SKM-1 treated with dmso at 0.1 percent for 144 hours (cell line): ENCODE measurements at regions not wholly inside any gene's neighbourhood (a gene's known extent, or its start where the extent isn't known, plus 50 kb on each side); places are given as distances from the start of the nearest gene placed in this dataset.

Source experiments
- DNase-seq: peaks from one replicate; lab custom pipeline; 2025; ENCODE audit not compliant: unreplicated experiment; lab: John Stamatoyannopoulos, UW

DNA sequence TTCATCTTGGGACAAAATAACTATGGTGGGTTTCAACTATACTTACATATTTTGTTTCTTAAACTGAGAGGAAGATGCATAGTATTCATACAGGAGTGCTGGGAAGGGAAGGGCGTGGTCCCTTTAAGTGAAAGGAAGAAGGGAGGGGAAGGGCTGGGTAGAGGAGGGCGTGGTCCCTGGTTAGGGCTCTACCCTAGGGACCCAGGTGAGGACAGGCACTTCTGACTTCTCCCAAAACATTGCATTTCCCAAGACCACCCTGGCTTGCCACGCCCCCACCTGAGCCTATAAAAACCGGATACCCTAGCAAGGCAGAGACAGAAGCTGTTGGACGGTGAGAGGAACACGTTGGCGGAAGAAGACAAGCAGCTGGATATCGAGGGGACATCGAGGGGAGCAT, 157.6 kb upstream of the PLXNA4 start:
- DNase-seq = no peak

DNA sequence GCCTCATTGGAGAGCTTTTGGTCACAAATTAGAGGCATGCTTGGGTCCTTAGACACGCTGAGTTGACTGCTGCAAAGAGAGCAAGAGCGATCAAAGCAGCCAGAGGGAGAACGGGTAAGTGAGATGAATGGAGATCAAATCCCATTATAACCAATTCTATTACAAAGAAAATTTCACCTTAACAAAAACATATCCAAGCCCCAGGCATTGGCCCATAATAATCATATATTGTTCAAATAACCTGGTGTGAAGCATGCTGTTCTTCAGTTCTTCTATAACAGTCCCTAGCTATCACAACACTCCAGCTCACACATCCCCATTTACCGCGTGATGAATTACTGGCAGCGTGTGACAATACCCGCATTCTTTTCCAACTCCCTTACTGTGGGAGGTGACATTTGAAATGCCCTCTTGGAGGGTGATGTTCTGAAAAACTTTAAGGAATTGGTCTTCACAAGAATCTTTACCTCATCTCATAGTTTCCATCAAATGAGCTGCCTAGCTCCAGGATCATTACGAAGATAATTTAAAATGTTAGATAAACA, 156.1 kb upstream of the PLXNA4 start:
- no peak for DNase-seq

DNA sequence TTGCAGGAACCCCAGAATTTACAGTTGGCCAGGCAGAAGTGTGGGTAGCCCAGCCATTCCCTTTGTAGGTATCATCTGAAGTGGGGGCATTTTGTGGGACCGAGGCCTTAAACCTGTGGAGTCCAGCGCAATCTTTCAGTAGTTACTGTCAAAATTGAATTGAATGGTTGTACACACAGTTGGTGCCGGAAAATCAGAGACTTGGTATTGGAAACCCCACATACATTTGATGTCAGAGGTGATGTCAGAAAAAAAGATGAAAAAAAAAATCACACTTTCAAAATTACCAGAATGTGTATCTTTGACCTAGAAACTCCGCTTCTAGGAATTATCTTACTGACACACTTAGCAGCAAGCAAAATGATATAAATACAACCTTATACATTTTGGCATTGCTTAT, 153.8 kb upstream of the PLXNA4 start:
- no peak for DNase-seq

DNA sequence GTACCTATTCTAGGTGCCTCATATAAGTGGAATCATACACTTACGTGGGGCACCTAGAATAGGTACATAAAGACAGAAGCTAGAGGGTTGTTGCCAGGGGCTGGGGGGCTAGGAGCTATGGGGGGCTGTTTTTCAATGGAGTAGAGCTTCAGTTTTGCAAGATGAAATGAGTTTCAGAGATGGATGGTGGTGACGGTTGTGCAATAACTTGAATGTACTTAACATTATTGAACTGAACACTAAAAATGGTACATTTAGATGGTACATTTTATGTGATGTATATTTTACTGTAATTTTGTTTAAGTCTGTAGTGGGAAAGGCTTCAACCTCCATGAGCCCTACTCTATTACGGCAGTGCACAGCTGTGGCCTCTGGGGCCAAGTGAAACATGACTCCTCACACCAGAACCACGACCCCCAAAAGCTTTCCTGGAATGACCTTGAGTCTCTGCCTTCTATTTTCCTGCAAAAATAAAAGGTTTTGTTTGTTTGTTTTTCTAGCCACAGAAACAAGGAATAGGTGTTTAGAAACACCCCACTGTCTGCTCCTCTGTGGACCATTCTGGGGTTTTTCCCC, 147.3 kb upstream of the PLXNA4 start:
- no peak for DNase-seq

DNA sequence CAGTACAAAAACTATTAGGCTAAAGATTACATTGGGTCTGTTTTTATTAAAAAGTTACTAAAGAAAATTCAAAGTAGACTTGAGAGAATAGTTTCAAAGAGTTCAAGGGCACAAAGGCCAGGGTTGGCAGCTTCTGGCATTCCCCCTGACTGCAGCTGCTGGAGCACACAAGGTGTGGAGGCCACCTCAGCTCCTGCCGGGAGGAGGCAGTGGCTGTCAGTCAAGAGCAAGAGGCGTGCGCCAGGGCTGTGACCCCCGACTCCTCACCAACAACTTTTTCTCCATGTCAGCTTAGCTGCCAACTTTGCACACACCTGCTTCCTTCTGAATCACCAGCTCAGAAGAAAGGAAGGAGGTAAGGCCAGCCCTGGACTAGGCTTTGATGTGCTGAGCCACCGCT, 144.6 kb upstream of the PLXNA4 start:
- DNase-seq = no peak

DNA sequence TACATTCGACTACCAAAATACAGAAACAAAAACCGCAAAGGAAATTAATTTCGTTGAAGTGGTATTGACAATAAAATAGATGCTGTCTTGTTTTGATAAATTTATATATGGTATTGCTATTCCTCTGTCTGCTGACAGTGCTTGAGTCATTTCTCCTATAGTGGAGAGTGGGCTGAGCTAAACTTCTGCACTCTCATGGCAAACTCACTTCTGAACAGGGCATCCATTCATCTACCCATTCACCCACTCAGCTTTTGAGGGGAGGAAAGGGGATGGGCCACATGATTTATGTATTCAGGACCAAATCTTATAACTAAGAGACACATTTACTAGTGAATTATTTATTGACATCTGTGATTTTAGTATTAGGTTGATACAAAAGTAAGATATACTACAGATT, 137.6 kb upstream of the PLXNA4 start:
- no peak for DNase-seq

DNA sequence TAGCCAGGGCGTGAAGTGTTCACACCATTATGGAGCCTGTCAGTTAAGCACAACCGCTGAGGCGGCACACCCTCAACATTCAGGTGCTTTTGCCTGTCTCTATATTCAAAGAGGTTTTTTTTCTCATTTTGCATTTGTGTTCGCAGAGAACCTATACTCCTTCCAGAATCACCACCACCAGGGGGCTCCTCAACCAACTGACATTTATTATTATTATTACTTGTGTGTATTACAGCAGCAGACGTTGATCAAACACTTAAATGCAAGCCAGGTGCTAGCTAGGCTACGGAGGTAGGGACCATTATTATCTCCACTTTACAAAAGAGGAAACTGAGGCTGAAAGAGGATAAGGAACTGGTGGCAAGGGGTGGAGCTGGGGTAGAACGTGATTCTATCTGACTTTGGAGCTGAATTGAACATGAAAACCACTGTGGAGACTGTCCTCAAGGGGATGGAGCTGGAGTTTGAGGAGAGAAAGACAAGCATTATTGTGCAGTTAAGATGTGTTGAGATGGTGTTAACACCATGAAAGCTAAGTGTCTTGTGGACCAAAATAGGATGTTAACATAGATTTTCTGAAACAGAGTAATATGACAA, 133.8 kb upstream of the PLXNA4 start:
- no peak for DNase-seq

DNA sequence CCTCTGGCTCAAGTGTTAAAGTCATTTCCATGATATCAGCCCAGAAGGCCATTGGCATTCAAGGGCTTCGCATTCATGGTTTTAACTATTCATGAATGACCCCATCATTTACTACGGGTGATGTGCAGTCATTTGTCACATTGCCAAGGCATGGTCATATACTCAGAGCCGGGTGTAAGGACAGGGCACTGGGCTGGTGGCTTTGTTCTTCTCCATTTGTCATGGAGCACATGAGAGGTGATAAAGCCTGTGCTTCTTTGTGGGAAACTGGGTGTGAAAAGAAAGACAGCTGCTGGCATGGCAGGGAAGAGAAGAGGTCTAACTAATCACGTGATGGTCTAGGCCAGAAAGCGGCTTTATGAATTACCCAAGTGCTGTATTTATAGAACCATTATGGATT, 132.2 kb upstream of the PLXNA4 start:
- no peak for DNase-seq

DNA sequence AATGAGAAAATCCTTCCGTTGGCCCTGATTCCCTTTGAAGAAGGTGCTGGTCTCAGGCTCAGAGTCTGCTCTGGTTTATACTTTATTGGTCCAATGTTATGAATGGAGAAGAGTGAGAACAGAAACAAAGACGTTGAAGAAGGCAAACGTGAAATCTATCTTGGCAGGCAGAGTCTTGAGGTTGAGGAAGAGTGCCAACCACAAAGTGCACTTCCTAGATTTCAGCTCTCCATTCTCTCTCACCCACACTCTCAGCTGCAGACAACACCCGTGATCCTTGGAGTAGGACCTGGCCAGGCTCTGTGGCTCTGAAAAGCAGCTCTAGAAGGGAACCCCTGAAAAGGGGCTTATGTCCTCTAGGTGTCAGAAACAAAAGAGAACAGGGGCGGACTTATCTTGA, 128.9 kb upstream of the PLXNA4 start:
- no peak for DNase-seq

DNA sequence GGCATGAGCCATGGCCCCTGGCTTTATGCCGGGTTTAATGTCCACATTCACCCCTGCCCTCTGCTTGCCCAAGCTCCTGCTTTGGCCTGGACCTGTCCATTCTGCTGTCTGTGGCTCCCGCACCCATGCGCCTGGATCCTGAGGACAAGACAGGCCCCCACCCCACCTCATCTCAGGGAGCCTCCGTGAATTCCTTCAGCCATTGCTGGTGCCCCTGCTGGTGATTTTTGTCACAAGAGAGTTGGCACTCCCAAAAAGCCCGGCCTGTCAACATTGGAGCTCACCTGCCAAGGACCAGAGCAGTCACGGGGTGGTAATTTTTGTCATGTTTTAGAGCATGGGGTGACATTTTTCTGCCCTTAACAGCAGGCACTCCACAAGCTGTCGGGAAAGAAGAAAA, 127.5 kb upstream of the PLXNA4 start:
- no peak for DNase-seq

DNA sequence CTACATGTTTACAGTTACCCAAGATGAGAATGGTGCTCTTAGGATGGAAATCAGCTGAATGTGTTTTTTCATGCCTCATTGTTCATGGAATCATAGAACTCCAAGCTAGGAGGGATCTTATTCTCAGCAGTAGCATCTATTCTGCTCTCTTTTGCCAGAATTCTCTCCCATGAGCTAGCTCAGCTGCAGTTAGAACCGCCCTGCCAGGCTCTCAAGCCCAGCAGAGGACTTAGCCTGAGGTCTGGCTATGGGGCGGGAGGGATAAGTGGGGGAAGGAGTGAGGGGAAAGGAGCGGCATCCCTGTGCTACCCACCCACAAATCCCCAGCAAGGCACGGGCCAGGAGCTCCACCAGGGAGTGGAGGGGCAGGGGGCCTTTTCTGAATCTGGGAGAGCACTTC, 120.7 kb upstream of the PLXNA4 start:
- no peak for DNase-seq

DNA sequence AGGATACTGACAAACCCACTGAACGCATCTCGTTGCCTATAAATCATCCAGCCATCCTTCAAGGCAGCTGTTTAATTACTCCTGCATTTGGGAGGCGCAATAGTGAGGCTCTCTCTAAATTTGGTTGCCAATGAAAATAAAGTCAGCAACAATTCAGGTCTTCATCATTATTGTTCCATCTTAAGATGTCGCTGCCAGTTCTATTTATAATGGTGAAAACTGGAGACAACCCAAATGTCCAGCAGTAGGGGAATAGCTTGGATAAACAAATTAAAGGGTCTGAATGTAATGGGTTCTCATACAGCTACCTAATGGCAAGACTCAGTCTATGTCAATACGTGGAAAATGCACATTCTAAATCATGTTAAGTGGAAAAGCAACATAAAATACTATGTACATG, 120.1 kb upstream of the PLXNA4 start:
- no peak for DNase-seq

DNA sequence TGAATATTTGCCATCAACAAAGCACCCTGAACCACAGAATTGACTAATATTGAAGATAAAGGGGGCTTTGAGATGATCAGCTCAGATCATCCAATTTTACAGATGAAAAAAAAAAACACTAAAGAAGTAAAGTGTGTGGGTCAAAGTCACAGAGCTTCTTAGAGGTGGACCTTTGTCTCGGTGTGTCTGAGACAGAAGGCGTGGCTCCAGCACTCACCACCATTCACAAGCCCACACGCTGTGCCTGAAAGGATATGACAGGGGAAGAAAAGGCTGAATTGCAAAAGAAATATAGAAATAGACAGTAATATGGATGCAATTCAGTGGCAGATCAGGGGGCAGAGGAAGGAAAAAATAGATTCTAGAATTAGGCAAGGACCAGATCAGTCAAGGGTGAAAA, 114.9 kb upstream of the PLXNA4 start:
- no peak for DNase-seq

DNA sequence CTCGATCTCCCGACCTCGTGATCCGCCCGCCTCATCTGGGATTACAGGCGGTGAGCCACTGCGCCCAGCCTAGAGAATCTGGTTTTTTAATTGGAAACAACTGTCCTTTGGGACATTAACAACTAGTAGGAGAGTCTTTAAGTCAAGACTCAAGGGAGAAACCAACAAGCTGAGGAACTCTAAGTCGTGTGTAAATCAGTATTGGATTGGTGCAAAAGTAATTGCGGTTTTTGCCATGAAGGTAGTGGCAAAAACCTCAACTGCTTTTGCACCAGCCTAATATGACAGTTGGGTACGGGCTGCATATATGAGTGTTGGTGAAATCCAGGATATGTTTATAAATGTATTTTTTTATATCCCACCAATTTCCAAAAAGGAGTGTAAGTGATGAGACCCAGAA, 113.9 kb upstream of the PLXNA4 start:
- no peak for DNase-seq

DNA sequence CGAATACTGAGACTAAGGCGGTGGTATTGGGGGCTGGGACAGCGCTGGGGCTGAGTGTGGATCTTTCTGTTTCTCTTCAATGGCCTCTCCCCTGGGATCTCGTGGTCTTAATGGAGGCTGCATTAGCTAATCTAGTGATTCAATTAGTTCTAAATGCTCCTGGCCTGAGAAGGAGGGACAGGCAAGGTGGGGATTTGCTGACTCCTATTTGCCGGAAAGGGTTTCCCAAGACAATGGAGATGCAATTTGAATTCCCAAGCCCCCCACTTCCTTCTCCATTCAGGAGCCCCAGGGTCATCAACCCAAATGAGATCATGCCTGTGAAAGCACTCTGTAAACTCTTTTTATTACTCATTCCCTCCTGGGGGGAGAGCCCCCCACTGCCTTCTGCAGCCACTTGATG, 111.7 kb upstream of the PLXNA4 start:
- no peak for DNase-seq

DNA sequence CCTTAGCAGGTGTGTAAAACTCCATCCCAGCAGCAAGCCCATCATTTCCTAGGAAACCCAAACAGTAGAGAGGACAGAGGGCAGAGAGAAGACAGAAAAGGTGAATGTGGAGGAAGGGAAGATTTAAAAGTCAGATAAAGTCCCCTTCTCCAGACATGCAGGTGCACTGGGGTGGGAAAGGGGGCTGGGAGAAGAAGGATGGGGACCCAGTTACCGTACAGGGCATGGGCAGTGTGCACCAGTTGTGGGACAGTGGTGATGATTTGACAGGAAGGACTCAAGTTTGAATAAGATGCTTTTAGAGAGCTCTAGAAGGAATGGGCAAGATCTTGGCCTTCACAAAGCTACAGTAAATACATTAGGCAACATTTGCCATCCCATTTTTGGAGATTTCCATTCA, 110.7 kb upstream of the PLXNA4 start:
- DNase-seq = no peak

DNA sequence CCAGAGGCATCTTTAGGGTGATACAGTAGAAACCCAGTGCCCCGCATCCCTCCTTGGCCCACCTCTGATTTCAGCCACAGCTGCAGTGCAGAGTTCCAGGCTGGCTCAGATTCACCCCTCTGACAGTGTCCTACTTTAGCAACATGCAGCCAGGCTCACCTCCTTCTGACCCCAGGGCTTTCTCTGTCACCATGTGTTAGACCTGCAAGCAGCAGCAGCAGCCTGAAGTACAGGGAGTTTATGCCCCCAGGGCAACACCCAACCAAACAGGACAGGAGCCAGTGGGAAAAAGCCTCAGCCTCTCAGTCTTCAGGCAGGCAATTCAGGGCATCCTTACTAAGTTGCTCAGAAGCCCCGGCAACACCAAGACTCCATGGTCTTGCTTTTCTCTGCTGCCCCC, 109.0 kb upstream of the PLXNA4 start:
- no peak for DNase-seq

DNA sequence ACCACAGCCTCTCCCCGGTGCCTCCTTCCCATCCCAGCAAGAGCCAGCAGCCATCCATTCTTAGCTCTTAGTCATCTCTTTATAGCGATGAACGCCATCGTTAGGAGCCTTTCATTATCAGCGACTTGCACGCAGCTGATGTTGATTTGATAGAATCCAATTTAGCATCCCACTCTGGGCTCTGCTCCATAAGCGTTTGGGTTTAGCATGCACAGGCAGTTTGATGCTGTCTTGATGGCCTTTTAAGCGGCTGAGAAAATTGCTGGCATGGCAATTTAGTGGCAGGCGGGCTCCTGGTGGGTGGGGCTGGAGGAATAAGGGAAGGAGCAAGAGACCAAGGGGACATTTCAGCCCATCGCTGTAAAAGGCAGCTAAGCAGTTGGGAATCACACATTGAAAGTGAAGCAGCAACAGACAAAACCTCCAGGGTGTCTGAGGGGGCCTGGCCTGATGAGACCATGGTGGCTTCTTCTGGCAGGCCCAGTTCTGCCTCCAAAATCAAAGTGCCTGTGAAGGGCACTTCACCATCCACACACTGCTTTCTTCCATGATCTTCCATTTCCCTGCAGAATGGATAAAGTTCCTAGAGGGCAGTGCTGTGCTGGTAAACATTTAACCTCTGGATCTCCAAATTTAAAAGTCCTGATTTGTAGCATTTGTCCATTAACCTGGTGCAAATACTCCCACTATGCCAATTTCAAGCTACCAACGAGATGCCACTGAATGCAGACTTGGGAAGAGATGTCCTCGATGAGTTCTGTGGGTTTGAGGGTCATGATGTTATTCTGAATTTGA, 107.8 kb upstream of the PLXNA4 start:
- no peak for DNase-seq

DNA sequence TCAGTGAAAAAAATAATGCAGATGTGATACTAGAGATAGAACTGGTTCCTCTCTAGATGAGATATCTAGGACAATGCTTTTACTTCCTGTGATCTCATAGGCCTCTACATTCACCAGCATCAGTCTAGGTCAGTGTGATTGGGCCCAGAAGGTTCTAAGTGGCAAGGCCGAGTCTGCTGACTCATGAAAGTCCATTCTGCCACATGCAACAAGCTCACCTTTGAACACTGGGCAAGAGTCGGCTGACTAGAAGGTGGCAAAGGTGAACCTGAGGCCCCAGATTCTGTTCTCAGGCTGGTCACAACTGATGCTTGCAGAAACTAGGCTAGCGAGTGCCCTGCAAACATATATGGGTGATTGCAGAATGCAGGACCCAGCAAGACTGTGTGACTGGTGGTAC, 105.7 kb upstream of the PLXNA4 start:
- no peak for DNase-seq

DNA sequence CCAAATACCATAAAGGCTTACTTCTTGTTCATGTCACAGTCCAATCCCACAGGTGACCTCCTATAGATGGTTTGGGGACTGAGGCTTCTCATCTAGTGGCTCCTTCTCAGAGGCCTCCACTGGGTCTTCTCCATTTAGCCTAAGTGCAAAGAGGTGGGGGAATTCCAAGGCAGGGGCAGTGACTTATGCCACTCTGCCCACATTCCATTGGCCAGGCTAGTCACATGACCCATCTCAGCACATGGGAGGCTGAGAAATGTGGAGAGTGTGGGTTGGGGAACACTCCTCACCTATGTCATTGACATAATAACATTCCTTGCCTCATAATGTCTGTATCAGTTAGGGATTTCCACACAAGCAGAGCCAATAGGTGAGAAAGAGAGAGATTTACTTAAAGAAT, 104.3 kb upstream of the PLXNA4 start:
- DNase-seq = no peak

DNA sequence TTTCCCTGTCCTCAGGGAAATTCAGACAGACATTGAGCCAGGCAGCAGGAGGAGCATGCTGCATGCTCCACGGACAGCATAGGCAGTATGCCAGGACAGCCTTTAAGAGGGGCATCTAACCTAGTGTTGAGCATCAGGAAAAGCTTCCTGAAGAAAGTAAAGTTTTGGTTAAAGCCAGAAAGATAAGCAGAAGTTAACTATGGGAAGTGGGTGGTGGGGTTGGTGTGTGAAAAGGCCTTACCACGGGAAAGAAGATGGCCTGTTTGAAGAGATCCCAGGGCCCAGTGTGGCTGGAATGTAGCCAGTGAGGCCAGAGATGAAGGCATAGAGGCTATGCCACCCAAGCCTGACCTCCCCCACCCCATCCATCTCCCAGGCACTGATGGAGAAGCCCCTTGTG, 102.4 kb upstream of the PLXNA4 start:
- no peak for DNase-seq

DNA sequence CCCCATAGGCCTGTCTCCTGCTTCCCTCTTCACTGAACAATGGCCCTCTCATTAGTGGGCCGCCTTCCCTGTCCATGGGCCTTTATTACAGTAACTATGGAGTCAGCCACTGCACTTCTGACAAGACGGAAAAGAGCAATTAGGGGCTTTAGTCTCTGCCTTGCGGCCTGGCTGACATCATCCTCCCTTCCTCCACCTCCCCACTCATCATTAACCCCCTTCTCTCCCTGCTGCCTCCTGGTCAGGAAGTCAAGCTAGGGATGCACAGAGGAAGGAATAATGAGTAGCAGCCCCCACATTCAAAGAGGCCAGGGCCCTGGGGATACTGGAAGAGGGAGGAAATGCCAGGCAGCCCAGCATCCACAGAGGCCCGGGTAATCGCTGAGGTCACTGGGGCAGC, 101.6 kb upstream of the PLXNA4 start:
- no peak for DNase-seq
